ENCODE measurements at regions not wholly inside any gene's neighbourhood (a gene's known extent, or its start where the extent isn't known, plus 50 kb on each side); places are given as distances from the start of the nearest gene placed in this dataset.

DNA sequence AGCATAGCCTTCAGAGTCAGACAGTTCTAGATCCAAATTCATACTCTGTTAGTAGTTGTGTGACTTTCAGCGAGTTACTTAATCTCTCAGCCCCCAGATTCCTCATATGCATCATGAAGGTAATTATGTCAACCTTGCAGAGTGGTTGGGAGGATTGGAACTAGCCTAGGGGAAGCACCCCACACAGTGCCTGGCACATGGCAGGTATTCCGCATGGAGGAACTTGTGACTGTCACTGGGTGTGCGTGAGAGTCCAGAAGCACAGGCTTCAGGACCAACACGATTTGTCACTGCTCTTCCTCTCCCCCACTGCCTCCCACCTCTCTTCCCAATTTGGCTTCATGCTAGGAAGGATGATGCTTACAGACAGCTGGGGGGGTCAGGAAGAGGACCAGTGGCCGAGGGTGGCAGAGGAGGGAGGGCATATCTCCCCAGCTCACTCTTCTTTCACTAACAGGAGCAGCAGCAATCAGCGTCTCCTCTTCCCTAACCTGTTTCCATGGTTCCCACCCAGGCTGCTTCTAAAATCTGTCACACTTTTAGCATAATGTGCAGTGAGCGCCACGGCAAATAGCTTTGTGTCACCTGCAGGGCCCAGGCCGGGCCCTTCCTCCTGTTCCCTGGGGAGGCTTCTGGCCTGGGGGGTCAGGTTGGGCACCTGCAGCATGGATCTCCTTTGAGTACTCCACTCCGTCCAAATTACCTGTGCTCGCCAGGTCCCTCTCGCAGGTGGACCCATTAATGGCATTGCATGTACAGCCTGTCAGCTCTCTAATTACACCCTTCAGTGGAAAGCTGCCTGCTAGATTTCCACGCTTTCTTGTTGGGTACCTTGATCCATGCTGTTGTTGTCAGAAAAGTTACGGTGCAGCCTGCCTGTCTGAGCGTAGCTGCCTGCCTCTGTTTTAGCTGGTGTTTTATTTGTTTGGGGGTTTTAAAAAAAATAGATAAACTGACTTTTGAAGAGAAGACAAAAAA lies 400.4 kb downstream of the NXPE2 start:
- ATAC-seq (ENCODE audit: low FRiP score in 2 of 2), result no peak
- WGBS, 2 donors, result 70 to 73% methylated on average over 14 to 15 of the region's 15 CpGs

GRCh38 chr11:115080923-115081680 lies 402.8 kb downstream of the NXPE2 start:
- no peak for ATAC-seq (ENCODE audit: low FRiP score in 2 of 2)
- H3K36me3 ChIP-seq, result no peaks in the 10 kb centered on the region
- no peak overlapping the region for H3K4me3 ChIP-seq
- no peak for TF ChIP-seq POLR2AphosphoS5 (IDR thresholded peaks at IDR 0.05)
- TF ChIP-seq EP300 (IDR thresholded peaks at IDR 0.05), result no peak
- TF ChIP-seq CTCF (IDR thresholded peaks at IDR 0.05), result no peak
- no peak for TF ChIP-seq POLR2A (IDR thresholded peaks at IDR 0.05)
- no peaks in the 10 kb centered on the region for H3K9me3 ChIP-seq
- H3K4me1 ChIP-seq, result no peaks in the 10 kb centered on the region
- no peak for DNase-seq
- WGBS, 2 donors, result 78% methylated on average over 9 of the region's 9 CpGs
- H3K27me3 ChIP-seq, result peaks cover 0 to 7% (median 0%) of the 10 kb centered on the region in 4 donors
- H3K27ac ChIP-seq, result no peak overlapping the region

More for the DNA sequence above, 400.4 kb downstream of the NXPE2 start:
- Histone ChIP-seq H3K4me1 (no peaks in the 10 kb centered on the region), H3K36me3 (no peaks in the 10 kb centered on the region), H3K9me3 (no peaks in the 10 kb centered on the region), H3K4me3 (no peak overlapping the region), H3K27ac (no peak overlapping the region), H3K27me3 (peaks cover 0 to 7% (median 0%) of the 10 kb centered on the region in 4 donors)
- no peak for DNase-seq
- TF ChIP-seq EP300 (IDR thresholded peaks at IDR 0.05), result no peak

DNA sequence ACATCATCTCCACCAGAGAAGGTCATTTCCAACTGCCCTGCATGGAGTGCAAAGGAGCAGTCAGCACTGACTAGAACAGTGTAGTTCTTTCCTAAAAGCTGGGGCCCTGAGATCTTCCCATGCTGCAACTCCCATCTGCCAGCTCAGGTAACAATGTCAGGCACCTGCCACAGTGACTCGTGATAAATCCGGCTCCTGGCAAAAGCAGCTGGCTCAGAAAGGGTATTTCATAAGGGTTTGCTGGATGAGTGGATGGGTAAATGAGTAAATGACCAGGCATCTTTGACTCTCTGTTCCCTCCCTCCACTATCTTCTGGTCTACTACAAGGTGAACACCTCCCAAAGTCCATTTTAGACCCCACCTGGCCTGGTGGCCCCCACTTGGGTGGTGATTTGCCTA lies 403.6 kb downstream of the NXPE2 start:
- no peak overlapping the region for H3K4me3 ChIP-seq
- TF ChIP-seq POLR2A (IDR thresholded peaks at IDR 0.05), result no peak
- TF ChIP-seq EP300 (IDR thresholded peaks at IDR 0.05), result no peak
- no peak for TF ChIP-seq POLR2AphosphoS5 (IDR thresholded peaks at IDR 0.05)
- DNase-seq (no peak), ATAC-seq (ENCODE audit: low FRiP score in 2 of 2) (no peak)
- no peaks in the 10 kb centered on the region for H3K9me3 ChIP-seq
- H3K36me3 ChIP-seq, result no peaks in the 10 kb centered on the region
- H3K27me3 ChIP-seq, result peaks cover 0 to 7% (median 0%) of the 10 kb centered on the region in 4 donors
- no peaks in the 10 kb centered on the region for H3K4me1 ChIP-seq
- 70 to 83% methylated on average over 2 of the region's 2 CpGs for WGBS, 2 donors
- H3K27ac ChIP-seq, result no peak overlapping the region

DNA sequence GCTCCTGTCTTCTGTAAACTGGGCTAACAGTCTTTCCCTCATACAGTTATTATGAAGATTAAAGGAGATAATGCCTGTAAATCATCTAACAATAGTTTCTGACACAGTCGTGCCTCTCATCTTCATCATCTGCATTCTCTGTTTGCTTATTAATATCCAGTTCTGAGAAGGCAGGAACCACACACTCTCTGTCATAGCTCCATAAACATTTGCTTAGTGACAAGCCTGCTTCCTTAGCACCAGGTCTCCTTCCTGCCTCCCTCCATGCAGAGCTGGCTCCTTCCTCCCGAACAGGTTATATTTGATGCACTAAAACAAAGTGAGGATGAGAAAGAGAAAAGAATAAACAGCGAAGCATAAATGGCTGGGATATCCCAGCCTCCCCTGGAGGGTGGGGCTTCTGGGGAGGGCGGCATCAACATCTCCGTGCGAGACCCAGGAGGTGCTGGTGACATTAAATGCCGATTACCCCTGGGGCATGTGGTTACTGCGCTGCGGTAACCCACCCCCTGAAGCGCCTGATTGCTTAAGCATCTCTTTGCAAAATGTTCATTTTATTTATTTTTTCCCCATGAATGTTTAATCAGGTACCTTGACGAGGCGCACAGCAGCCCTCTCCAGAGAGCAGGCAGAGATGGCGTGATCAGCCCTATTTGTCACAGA lies 404.9 kb downstream of the NXPE2 start:
- Histone ChIP-seq H3K4me3 (no peak overlapping the region), H3K4me1 (no peaks in the 10 kb centered on the region), H3K9me3 (no peaks in the 10 kb centered on the region), H3K27ac (no peak overlapping the region), H3K36me3 (no peaks in the 10 kb centered on the region), H3K27me3 (peaks cover 0 to 7% (median 0%) of the 10 kb centered on the region in 4 donors)
- TF ChIP-seq CTCF (IDR thresholded peaks at IDR 0.05) (no peak), POLR2A (IDR thresholded peaks at IDR 0.05) (no peak), EP300 (IDR thresholded peaks at IDR 0.05) (no peak)
- WGBS, 2 donors, result 59 to 67% methylated on average over 13 of the region's 13 CpGs
- ATAC-seq (ENCODE audit: low FRiP score in 2 of 2) (no peak), DNase-seq (no peak)

DNA sequence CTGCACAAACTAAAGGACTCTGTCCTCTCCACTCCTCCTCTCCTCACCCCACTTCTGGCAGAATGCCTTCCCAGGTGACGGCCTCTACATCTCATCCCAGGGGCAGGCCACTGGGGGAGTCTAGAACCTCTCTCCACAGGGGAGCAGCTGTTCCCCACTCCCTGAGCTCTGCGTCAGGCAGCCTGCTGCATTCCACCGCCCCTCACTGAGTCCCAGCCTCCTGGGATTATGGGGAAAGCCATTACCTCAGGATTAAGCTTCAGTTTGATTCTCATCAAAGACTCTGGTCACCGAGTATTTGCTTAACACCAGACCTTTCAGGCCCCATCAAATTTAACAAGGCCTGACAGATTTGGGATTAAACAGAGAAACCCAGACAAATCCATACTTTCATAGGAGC lies 405.9 kb downstream of the NXPE2 start:
- H3K4me3 ChIP-seq, result no peak overlapping the region
- H3K4me1 ChIP-seq, result no peaks in the 10 kb centered on the region
- no peak for ATAC-seq (ENCODE audit: low FRiP score in 2 of 2)
- TF ChIP-seq EP300 (IDR thresholded peaks at IDR 0.05), result no peak
- no peak for TF ChIP-seq CTCF (IDR thresholded peaks at IDR 0.05)
- no peak for TF ChIP-seq POLR2AphosphoS5 (IDR thresholded peaks at IDR 0.05)
- TF ChIP-seq POLR2A (IDR thresholded peaks at IDR 0.05), result no peak
- H3K9me3 ChIP-seq, result no peaks in the 10 kb centered on the region
- H3K27me3 ChIP-seq, result peaks cover 0 to 7% (median 0%) of the 10 kb centered on the region in 4 donors
- DNase-seq, result no peak
- 84 to 91% methylated on average over 3 to 4 of the region's 4 CpGs for WGBS, 2 donors
- H3K36me3 ChIP-seq, result no peaks in the 10 kb centered on the region
- H3K27ac ChIP-seq, result no peak overlapping the region

Measured in upper lobe of left lung (tissue), 6 donors.